HCT116 (cell line): ENCODE measurements at regions not wholly inside any gene's neighbourhood (a gene's known extent, or its start where the extent isn't known, plus 50 kb on each side); places are given as distances from the start of the nearest gene placed in this dataset.

Experiments
- ATAC-seq: fragments of 200-7000 bp; cut with Tn5 transposase; 2 replicates; pipeline ENCODE4 v1.9.1; 2020; ENCODE audit warnings: mild to moderate bottlenecking, moderate library complexity
- BruUV-seq: library from RNA; stranded (reverse); fragments of 400-500 nt; replicated peaks from 2 replicates; lab custom pipeline; 2021; lab: Mats Ljungman, UMichigan
- CTCF ChIA-PET: fragments of 300-600 bp; sonication (Branson Sonifier 250); formaldehyde crosslinking; loops from one replicate; lab custom pipeline; 2021; ENCODE audit warnings: antibody characterized with exemption; lab: Charles Lee
- POLR2A ChIA-PET: fragments of 300-600, 350-600 bp; sonication (Branson Sonifier 250); formaldehyde crosslinking; loops from one replicate; lab custom pipeline; 2021; ENCODE audit warnings: antibody characterized with exemption; lab: Charles Lee
- RAD21 ChIA-PET, 2 experiments: fragments of 300-600 bp; sonication (Branson Sonifier 250); formaldehyde crosslinking; loops; one replicate each; lab custom pipeline; 2023; ENCODE audit warnings: low total read pairs in 2 of 2; ENCODE audit not compliant: uncharacterized antibody in 2 of 2, unreplicated experiment in 2 of 2, low non-redundant PET in 1 of 2; lab: Charles Lee
- DNase-seq: peaks from one replicate; pipeline ENCODE4 v3.0.0-alpha.2; 2010; ENCODE audit warnings: low read depth, low spot score
- H2AFZ ChIP-seq: fragments of 200-600 bp; shearing (Covaris generic), sonication (generic); 2 replicates; pipeline ENCODE4 v1.6.1; 2017; ENCODE audit warnings: low read depth, mixed run types, mixed read lengths, antibody characterized with exemption, low read length; ENCODE audit not compliant: poor library complexity, severe bottlenecking
- H3K27ac ChIP-seq: 2 replicates; pipeline ENCODE4 v1.5.1; 2012; ENCODE audit warnings: low read depth, low read length
- H3K27me3 ChIP-seq: fragments of 200-600 bp; sonication (generic); 2 replicates; pipeline ENCODE4 v1.6.1; 2016; ENCODE audit warnings: mixed run types, low read length, mixed read lengths; ENCODE audit not compliant: insufficient read depth
- H3K36me3 ChIP-seq, 2 experiments: fragments of 200-500 bp in 1 of 2; fragments of 200-600 bp in 1 of 2; sonication (Bioruptor generic) in 1 of 2; sonication (generic) in 1 of 2; 2 replicates each; pipeline versions ENCODE4 v1.5.1 to v1.6.1; 2014 to 2016; ENCODE audit warnings: low read length in 2 of 2, inconsistent platforms in 1 of 2, mixed read lengths in 1 of 2, mixed run types in 1 of 2; ENCODE audit not compliant: insufficient read depth in 2 of 2, control insufficient read depth in 1 of 2
- H3K4me1 ChIP-seq, 2 experiments: fragments of 200-600 bp in 1 of 2; sonication (generic) in 1 of 2; 2 replicates each; pipeline versions ENCODE4 v1.5.1 to v1.6.1; 2012 to 2017; ENCODE audit warnings: low read length in 2 of 2, inconsistent platforms in 1 of 2, mild to moderate bottlenecking in 1 of 2, mixed read lengths in 1 of 2, mixed run types in 1 of 2, moderate library complexity in 1 of 2; ENCODE audit not compliant: insufficient read depth in 2 of 2, control insufficient read depth in 1 of 2
- H3K4me2 ChIP-seq: fragments of 200-600 bp; sonication (generic); 2 replicates; pipeline ENCODE4 v1.6.1; 2017; ENCODE audit warnings: mixed run types, low read length, mixed read lengths
- H3K4me3 ChIP-seq, 2 experiments: fragments of 200-600 bp in 1 of 2; sonication (generic) in 1 of 2; replicated peaks in 1 of 2; 2 replicates each; pipeline ENCODE4 v1.5.1; 2011 to 2016; ENCODE audit warnings: low read length in 2 of 2, control low read depth in 1 of 2, low read depth in 1 of 2, mild to moderate bottlenecking in 1 of 2, mixed read lengths in 1 of 2, mixed run types in 1 of 2
- H3K79me2 ChIP-seq: fragments of 200-600 bp; sonication (generic); 2 replicates; pipeline ENCODE4 v1.6.1; 2017; ENCODE audit warnings: mild to moderate bottlenecking, mixed run types, low read length, moderate library complexity, mixed read lengths; ENCODE audit not compliant: insufficient read depth
- H3K9ac ChIP-seq: fragments of 200-600 bp; sonication (generic); 2 replicates; pipeline ENCODE4 v1.6.1; 2016; ENCODE audit warnings: low read length, mixed read lengths
- H3K9me2 ChIP-seq: fragments of 200-600 bp; sonication (generic), shearing (Covaris generic); 2 replicates; pipeline ENCODE4 v1.6.1; 2017; ENCODE audit warnings: mixed run types, mild to moderate bottlenecking, moderate library complexity; ENCODE audit not compliant: insufficient read depth
- H3K9me3 ChIP-seq, 2 experiments: fragments of 200-500 bp in 1 of 2; fragments of 200-600 bp in 1 of 2; sonication (Bioruptor generic) in 1 of 2; sonication (generic) in 1 of 2; 2 replicates each; pipeline ENCODE4 v1.6.1; 2014 to 2017; ENCODE audit warnings: low read length in 2 of 2, mixed read lengths in 2 of 2, inconsistent platforms in 1 of 2, low read depth in 1 of 2, mild to moderate bottlenecking in 1 of 2, mixed run types in 1 of 2, moderate library complexity in 1 of 2; ENCODE audit not compliant: control insufficient read depth in 1 of 2, insufficient read depth in 1 of 2
- H4K20me1 ChIP-seq: fragments of 200-600 bp; sonication (generic), shearing (Covaris generic); 2 replicates; pipeline ENCODE4 v1.6.1; 2017; ENCODE audit warnings: mixed run types, mild to moderate bottlenecking, moderate library complexity; ENCODE audit not compliant: insufficient read depth
- JUND ChIP-seq: IDR thresholded peaks from 2 replicates; pipeline ENCODE4 v1.6.1; 2012
- POLR2A ChIP-seq: IDR thresholded peaks from 2 replicates; pipeline ENCODE4 v1.7.0; 2011; ENCODE audit warnings: borderline replicate concordance; ENCODE audit not compliant: insufficient read depth, insufficient read length; ENCODE audit errors: extremely low read depth
- POLR2AphosphoS5 ChIP-seq: IDR thresholded peaks from 2 replicates; pipeline ENCODE4 v1.6.1; 2011; ENCODE audit warnings: mild to moderate bottlenecking, low read depth, low read length, moderate library complexity
- intact Hi-C: fragments of 100-400 bp; cut with micrococcal nuclease; formaldehyde crosslinking; loops from 2 replicates; pipeline ENCODE4 v1.10.0; 2022
- TF ChIP-seq, protein P1 (sequence below): IDR thresholded peaks from 2 replicates; pipeline ENCODE4 v1.6.1; 2012; ENCODE audit warnings: low read depth

DNA sequence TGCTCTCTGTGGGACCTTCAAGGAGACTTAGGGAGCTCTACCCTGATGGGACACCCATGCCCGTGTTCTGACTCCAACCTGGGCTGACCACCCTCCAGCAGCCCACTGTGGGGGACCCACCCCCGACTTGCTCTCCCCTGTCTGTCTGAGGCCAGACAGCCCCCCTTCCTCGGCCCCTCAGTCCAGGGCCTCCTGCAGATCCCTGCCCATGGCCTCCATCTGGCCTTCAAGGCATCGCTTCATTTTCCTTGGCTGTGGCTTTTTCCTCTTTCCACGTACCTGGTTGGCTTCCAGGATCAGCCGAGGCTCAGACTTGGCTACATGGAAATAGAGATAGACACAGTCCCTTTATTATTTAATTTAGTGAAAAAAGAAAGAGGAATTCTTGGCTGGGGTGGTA, 290.0 kb downstream of the CYP26B1 start:
- ChIA-PET CTCF (no interaction called here), POLR2A (no interaction called here), RAD21 (no interaction called here)
- intact Hi-C loops: no loop called here
- ATAC-seq (no peak), DNase-seq (no peak)
- Histone ChIP-seq H3K4me2 (no peak overlapping the region), H3K27ac (no peak overlapping the region), H3K9me2 (no peaks in the 10 kb centered on the region), H3K9ac (no peak overlapping the region), H3K79me2 (no peaks in the 10 kb centered on the region), H3K4me1 (no peaks in the 10 kb centered on the region), H3K4me3 (no peak overlapping the region), H3K36me3 (no peaks in the 10 kb centered on the region), H4K20me1 (no peaks in the 10 kb centered on the region), H2AFZ (no peak overlapping the region), H3K9me3 (no peaks in the 10 kb centered on the region; a peak in 1 of 4 replicates), H3K27me3 (peaks cover 20% of the 10 kb centered on the region; the same call in 1 of the 2 replicates)
- no TSS peak for BruUV-seq
- TF ChIP-seq POLR2AphosphoS5 (no peak), POLR2A (no peak)

DNA sequence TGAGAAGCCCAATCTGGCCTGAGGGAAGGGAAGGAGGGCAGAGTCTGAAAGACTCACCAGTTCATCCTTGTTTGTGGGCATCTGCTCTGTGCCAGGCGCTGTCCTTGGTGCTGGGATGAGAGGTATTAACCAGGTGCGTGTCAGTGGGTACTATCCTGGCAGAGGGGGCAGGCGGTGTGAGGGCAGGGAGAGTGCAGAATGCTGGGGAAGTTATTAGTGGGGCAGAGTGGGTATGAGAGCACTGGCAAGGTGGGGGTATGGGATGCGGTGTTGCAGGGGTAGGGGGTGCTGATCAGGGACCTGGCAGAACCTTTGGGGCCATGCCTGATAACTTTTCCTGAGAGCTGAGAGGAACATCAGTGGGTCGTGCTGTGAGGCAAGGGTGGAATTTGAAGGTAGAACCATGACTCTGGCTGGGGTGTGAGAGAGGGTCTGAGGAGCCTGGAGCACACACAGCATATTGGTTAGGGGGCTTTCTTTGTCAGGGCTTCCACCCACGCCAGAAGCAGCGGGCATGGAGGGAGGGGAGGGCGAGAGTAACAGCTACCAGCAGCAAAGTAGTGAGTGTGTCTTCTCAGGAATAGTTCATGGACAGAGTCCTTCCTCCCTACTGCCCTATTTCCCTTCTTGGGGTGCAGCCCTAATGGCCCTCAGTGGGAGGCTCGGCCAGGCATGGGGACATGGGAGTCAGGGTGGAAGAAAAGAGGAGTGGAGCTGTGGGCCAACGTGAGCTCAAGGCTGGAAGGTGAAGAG, 290.7 kb downstream of the CYP26B1 start:
- Histone ChIP-seq H3K4me3 (no peak overlapping the region), H3K9ac (no peak overlapping the region), H3K27ac (no peak overlapping the region), H3K9me3 (no peaks in the 10 kb centered on the region; a peak in 1 of 4 replicates), H3K36me3 (no peaks in the 10 kb centered on the region), H3K4me1 (no peaks in the 10 kb centered on the region), H3K79me2 (no peaks in the 10 kb centered on the region), H3K27me3 (peaks cover 19% of the 10 kb centered on the region; the same call in 1 of the 2 replicates), H4K20me1 (no peaks in the 10 kb centered on the region), H3K9me2 (no peaks in the 10 kb centered on the region), H3K4me2 (no peak overlapping the region), H2AFZ (no peak overlapping the region)
- CTCF ChIA-PET: no interaction called here
- no TSS peak for BruUV-seq
- RAD21 ChIA-PET: no interaction called here
- POLR2A ChIA-PET: no interaction called here
- TF ChIP-seq, protein P1, sequence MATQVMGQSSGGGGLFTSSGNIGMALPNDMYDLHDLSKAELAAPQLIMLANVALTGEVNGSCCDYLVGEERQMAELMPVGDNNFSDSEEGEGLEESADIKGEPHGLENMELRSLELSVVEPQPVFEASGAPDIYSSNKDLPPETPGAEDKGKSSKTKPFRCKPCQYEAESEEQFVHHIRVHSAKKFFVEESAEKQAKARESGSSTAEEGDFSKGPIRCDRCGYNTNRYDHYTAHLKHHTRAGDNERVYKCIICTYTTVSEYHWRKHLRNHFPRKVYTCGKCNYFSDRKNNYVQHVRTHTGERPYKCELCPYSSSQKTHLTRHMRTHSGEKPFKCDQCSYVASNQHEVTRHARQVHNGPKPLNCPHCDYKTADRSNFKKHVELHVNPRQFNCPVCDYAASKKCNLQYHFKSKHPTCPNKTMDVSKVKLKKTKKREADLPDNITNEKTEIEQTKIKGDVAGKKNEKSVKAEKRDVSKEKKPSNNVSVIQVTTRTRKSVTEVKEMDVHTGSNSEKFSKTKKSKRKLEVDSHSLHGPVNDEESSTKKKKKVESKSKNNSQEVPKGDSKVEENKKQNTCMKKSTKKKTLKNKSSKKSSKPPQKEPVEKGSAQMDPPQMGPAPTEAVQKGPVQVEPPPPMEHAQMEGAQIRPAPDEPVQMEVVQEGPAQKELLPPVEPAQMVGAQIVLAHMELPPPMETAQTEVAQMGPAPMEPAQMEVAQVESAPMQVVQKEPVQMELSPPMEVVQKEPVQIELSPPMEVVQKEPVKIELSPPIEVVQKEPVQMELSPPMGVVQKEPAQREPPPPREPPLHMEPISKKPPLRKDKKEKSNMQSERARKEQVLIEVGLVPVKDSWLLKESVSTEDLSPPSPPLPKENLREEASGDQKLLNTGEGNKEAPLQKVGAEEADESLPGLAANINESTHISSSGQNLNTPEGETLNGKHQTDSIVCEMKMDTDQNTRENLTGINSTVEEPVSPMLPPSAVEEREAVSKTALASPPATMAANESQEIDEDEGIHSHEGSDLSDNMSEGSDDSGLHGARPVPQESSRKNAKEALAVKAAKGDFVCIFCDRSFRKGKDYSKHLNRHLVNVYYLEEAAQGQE: peak; percentile 92
- no peak for TF ChIP-seq JUND
- ATAC-seq (no peak), DNase-seq (no peak)
- intact Hi-C loops: no loop called here
